C1 segment of cervical spinal cord (tissue), 14 donors: ENCODE measurements at regions not wholly inside any gene's neighbourhood (a gene's known extent, or its start where the extent isn't known, plus 50 kb on each side); places are given as distances from the start of the nearest gene placed in this dataset.
"Not testable (repeated sequence)": the region's sequence is repeated elsewhere in the genome, so short reads cannot be mapped to it uniquely, and the experiment has no call there.

Source experiments
- DNase-seq, 14 donors: peaks; one replicate each; lab custom pipeline; 2025; lab: John Stamatoyannopoulos, UW

DNA sequence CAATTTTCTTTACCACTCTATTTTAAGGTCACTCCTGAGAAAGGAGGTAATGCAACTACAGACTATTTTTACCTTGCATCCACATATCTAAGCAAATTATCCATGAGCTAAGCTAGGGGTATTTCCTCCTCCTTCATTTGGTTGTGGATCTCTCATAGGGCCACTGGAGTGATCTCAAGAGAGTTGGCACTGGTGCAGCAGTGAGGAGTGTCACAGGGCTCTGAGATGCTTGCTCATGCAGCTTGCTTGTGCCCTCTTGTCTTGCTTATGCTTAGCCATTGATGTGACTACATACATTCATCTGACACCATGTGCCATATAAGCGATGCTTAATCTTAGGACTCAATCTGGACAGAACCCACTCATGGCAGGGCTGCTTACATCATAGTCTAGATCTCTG is 950.3 kb downstream of the TSN start:
- DNase-seq, result no peak

GRCh38 chr2:122706757-122707223 is 951.3 kb downstream of the TSN start:
- no peak for DNase-seq

DNA sequence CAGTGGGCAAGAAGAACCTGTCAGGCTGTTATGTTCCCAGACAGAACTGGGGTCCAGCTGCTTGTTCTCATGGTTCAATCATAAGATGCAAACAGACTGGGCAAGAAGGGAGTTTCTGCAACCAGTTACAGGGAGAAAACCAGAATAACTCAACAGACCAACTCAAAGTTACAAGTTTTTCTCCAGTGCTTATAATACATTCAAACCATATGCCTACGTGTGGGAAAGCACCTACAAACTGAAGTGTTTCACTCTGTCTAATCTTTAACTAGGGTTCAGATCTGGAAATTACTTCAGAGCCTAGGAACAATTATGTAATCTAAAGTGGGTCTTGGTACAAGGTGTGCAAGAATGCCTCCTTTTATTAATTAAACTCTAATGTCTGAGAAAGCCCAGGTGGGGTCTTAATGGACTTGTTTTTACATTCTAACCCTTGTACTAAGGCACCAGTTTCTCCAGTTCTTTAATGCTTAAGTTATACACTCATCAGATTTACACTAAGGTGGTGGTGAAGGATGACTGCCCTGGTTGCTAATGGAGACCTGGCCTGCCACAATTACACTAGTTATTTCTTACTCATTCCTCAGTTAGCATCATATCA is 951.9 kb downstream of the TSN start:
- no peak for DNase-seq

- DNase-seq, result no peak
Observed at GRCh38 chr2:122710049-122710448, 954.6 kb downstream of the TSN start.

GRCh38 chr2:122713800-122714199 is 958.3 kb downstream of the TSN start:
- no peak for DNase-seq

- DNase-seq, result not testable (repeated sequence)
Observed at GRCh38 chr2:122720822-122721221, 965.4 kb downstream of the TSN start.

DNA sequence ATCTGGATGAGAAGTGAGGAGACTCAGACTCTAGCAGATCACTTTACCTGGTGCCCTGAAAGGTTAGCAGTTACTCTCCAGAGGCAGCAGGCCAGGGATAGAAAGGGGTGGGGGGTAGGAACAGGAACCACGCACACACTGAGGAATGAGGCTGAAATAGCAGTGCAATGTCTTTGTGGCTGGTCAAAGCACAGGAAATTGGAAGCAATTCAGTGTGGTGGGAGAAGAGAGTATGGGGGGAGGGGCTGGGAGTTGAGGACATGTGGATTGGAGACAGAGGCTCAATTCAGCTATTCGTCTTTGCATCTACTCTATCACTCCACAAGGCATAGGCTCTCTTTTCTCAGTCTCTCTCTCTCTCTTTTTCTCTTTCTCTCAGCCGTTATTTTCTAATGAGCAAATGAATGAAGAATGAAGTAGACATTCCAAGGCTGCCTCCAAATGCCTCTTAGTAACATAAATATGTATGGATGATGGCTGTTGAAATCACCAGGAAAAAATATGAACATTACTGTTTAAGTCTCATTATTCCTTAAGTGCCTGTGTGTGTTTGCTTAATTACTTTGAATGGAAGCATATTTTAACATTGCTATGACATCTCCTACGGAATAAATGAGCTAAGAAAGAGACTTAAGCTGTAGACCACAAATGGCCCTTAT is 979.4 kb downstream of the TSN start:
- no peak for DNase-seq

- no peak for DNase-seq
Observed at GRCh38 chr2:122736279-122736678, 980.8 kb downstream of the TSN start.

DNA sequence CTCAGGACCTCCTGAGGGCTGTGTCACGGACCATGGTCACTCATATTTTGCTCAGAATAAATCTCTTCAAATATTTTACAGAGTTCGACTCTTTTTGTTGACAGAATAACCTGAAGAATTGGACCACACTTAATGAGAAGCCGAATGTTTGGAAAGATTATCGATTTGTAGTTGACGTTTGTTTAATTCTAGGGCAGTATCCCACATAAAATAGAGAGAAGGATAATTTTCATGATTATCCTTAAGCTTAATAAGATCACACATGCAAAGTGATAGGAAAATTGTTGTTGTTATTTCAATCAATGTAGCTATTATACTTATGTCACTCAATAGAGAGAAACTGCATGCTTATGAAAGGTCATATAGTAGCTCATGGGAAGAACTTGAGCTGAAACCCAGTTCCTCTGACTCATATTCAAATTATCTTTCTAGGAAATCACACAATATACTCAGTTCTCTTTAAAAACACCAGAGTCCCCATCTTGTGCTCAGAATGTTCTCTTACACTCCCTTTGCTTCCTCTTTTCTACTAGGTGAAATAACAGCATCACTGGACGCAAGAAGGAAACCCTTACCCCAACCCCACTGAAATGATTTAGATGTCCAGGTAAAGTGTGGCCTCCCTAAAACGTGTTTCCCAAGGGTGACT is 982.1 kb downstream of the TSN start:
- no peak for DNase-seq

GRCh38 chr2:122739732-122740593 is 984.5 kb downstream of the TSN start:
- DNase-seq, result no peak

GRCh38 chr2:122740594-122740948 is 985.1 kb downstream of the TSN start:
- no peak for DNase-seq

DNA sequence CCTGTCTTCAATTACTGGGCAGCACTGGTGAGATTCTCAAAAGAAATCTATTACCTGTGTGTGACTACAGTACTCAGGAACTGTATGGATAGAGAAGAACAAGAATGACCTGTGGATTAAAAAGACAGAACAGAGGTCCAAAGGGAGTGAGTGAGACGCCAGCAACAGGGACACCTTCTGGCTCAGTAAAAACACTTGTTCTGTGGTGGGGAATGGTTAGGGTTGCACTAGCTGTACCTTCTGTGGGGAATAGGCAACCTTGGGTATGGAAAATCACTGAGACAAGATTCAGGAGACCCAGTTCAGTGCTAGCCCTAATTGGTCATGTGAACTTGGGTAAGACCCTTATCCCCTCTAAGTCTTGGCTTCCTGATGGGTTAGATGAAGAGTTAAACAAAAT is 986.0 kb downstream of the TSN start:
- no peak for DNase-seq

DNA sequence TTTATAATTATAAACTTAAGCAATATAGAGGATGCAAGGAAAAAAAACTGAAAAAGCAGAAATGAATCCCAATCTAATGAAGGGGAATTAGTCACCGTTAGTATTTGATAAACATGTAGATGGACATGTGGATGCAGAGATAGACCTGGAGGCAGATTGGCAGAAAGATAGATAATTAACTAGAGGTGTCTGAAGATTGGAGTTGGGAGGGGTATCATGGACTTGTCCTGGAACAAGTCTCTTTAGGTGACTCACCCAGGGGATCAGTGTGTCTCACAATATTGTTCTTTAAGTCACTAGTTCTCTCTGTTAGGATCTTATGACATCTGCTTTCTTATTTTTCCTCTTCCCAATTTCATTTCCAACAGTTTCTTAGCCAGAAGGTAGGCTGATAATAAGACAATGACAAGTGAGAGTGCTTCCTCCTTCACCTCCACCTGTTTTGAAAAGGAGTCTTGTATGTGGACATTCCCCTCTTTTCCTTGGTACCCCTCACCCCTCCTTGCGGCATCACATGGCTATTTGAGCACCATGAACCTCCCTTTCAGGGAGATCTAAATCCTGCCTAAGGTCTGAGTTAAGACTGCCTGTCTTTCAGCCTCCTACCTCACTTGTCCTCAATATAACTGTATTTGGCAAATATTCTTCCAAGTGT is 987.7 kb downstream of the TSN start:
- no peak for DNase-seq

- no peak for DNase-seq
Observed at GRCh38 chr2:122745603-122746002, 990.2 kb downstream of the TSN start.

- no peak for DNase-seq
Observed at GRCh38 chr2:122747670-122748069, 992.2 kb downstream of the TSN start.

GRCh38 chr2:122748552-122749011 is 993.1 kb downstream of the TSN start:
- DNase-seq, result no peak

DNA sequence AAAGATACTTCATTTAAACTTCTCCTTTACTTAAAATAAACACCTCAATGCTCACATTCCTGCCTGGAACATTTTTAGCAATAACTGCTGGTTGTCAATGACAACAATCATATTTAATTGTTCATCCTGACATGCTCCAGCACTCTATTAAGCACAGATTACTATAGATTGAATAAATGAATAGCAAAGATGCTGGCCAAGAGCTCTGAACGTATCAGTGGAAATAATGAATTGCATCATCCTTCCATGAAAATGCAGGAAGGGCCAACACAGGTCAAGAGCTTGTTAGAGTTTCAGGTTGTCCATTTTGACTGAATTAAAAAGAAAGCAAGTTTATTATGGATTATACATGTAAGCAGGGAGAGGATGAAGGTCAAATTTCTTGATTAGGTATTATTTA is 994.0 kb downstream of the TSN start:
- no peak for DNase-seq

DNA sequence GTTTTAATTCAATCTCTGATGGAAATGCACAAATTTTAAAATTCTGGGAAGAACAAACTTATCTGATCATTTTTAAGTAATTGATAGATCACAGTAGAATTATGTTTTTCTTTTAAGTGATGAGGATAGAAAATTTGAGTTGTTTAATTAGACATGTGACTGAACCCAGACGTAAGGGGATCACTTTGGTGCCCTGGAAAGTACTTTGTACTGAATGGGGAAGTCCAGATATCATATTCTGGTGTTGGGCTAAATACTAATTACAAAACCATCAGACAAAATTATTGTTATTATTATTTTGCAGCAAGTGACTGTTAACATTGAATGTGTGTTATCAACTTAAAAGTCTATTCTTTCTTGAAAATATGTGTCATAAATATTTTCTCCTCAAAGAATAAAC is 994.6 kb downstream of the TSN start:
- no peak for DNase-seq

- no peak for DNase-seq
Observed at GRCh38 chr2:122750808-122751207, 995.4 kb downstream of the TSN start.

DNA sequence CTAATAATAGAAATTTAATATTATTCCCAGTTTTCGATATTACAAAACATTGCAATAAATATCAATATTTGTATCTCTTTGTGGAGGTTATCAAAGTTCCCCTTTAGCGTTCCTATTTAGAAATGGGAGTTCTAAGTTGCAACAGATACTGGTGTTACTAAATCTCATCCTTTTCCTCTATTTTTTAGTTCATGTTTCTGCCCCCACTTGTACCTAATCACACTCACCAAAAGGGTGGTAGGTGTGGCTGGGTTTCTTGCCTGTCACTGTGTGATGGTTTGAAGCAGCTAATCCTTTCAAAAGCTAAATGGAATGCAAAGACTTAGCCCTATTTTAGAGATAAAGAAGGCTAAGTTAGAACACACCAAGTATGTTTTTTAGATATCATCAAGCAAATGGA is 997.9 kb downstream of the TSN start:
- DNase-seq, result no peak

DNA sequence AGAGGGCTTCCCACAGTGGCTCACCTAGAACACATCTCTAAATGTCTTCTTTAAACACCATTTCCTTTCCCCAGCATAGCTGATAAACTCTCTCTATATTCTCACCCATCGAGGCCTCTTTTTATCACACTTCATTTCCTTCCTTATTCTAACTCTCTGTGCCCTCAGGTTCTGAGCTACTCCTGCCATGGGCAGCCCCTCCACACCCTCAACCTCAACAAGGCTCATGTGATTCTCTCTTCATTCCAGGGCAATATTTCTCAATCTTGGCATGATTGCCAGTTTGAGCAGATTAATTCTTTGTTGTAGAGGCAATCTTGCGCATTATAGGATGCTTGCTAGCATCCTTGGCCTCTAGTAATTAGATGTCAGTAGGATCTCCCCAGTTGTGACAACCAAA is 999.1 kb downstream of the TSN start:
- DNase-seq, result no peak
